ENCODE measurements at regions not wholly inside any gene's neighbourhood (a gene's known extent, or its start where the extent isn't known, plus 50 kb on each side); places are given as distances from the start of the nearest gene placed in this dataset.
A peak's percentile ranks its signal among the peaks of the same experiment; 100 is the strongest.
"Not testable (repeated sequence)": the region's sequence is repeated elsewhere in the genome, so short reads cannot be mapped to it uniquely, and the experiment has no call there.

DNA sequence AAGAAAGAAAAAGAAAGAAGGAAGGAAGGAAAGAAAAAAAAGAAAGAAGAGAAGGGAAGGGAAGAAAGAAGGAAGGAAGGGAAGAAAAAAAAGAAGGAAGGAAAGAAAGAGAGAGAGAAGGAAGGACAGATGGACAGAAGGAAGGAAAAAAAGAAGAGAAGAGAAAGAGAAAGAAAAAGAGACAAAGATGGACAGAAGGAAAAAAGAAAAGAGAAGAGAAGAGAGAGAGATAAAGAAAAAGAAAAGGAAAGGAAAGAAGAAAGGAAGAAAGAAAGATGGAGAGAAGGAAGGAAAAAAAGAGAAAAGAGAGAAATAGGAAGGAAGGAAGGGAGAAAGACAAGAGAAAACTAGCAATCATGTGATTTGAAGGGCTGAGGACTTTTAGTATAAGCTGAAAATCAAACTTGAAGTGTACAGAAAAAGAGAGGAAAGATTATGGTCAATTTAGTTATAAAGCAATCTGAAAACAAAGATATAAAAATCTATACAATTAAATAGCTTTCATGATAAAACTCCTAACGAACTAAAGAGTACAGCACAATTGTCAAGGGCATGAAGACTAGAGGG is 115.3 kb downstream of the LTN1 start:
- no peak for DNase-seq

DNA sequence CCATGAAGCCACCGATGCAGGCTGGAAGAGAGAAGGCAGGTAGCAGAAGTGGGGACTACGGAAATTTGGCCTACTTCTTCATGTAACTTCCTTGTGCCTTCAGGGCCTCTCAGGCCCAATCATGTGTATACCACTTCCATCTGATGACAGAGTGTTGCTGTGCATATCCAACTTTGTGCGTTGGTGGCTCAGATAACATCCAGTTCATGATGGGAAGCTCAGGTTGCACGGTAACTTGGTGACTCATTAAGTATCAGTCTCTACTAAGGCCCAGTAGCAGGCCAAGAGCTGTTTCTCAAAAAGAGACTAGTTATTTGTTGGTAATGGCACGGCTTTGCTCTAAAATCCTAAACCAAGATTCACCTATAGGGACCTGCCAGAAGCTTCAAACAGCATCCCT is 117.6 kb downstream of the LTN1 start:
- DNase-seq, result no peak

DNA sequence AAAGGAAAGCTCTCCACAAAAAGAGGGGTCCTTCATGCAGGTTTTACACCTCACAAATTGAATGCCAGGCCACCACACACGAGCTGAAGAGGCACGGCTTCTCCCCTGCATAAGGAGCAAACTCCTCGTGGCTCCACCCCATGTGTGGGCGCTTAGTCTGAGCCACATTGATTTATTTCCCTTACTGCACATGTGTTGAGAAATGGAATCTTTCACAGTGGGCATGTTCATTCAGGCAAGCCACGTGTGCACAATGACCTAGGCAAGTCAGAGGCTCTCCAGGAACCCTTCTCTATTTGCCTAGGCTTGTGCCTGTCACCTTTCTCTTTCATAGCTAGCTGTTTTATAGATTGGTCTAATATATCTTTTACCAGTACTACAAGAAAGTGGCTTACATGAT is 120.5 kb downstream of the LTN1 start:
- DNase-seq, result no peak

DNA sequence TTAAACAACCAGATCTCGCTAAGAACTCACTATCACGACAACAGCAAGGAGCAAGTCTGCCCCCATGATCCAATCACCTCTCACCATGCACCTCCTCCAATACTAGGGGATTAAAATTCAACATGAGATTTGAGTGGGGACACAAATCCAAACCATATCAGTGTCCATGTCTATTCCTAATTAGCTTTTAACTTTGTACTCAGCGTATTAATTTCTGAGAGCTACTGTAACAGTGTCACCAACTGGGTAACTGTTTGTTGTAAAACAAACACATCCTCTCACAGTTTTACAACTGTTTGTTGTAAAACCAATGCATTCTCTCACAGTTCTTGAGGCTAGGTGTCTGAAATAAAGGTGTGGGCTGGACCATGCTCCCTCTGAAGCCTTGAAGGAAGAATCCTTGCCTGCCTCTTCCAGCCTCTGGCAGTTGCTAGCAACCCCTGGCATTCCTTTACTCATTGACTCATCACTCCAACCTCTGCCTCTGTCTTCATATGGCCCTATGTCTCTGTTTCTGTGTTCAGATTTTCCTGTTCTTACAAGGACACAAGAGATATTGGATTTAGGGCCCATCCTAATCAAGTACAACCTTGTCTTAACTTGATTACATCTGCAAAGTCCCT is 121.2 kb downstream of the LTN1 start:
- DNase-seq, result no peak

DNA sequence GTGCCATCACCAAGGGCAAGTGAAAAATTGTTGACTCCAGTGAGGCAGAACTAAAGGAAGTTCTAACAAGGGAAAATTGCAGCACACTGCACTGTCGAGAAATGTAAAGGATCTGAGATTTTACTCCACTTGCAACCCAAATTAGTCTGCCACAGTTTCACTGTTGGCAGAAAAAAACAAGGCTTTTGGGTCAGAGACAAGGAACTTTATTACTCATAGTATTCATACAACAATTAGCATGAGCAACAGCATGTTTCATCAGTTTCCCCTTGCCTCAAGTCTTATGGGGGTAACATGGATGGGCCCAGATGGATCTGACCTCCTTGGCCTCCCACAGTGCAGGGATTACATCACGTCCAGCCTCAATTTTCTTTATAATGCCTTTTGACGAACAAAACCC is 125.3 kb downstream of the LTN1 start:
- no peak for DNase-seq

GRCh38 chr21:28865488-28866186 is 127.0 kb downstream of the LTN1 start:
- DNase-seq, result no peak

DNA sequence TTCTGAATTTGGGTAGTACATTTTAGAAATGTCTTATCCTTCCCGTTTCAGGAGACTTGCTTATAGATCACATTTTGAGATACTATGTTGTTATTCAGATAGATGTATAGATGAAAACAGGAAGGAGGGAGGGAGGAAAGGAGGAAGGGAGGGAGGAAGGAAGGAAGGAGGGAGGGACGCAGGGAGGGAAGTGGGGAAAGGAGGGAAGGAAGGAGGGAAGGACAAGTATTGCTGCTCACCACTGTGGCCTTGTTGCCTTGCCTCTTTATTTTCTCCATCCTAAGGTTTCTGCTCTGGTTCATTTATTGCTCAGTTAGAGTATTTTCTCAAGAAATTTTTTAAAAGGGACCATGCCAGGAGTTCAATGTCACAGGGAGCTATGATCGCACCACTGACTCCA is 134.3 kb downstream of the LTN1 start:
- DNase-seq, result no peak

DNA sequence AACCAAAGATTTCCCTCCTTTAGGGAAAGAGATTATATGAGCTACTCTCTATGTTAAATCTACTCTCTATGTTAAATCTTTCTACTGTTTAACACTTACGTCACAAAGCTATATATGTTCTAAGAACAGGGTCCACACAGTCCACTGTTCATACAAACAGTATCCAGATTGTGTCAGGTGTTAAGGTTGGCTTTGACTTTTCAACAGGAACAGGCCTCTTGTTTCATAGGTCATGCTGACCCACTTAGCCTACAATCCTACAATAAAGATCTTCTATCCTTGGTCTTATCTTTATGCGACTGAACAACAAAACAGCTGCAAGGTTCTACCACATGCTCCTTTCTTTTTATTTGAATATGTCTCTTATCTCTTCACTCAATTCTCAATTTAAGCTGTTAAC is 134.9 kb downstream of the LTN1 start:
- DNase-seq, result no peak

DNA sequence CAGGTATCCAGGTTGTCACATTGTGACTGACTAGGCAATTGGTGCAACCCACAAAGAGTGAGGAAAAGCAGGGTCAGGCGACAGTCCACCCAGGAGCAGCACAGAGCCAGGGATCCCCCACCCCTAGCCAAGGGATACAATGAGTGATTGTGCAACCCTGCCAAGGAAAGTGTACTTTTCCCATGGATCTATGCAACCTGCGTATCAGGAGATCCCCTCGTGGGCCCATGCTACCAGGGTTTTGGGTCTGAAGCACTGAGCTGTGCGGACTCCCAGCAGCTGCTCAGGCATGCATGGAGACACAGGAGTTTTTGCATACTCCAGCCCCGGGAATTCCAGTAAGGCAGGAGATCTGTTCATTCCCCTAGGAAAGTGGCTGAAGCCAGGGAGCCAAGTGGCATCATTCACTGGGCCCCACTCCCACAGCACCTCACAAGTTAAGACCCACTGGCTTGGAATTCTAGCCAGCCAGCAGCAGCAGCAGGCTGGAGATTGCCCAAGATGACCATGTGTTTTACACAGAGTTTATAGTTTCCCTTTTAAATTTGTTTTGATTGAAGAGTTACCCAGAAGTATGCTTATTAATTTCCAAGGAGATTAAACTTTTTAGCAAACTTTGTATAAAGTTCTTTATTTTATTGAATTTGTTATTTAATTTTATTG is 136.0 kb downstream of the LTN1 start:
- DNase-seq, result peak; percentile 5

DNA sequence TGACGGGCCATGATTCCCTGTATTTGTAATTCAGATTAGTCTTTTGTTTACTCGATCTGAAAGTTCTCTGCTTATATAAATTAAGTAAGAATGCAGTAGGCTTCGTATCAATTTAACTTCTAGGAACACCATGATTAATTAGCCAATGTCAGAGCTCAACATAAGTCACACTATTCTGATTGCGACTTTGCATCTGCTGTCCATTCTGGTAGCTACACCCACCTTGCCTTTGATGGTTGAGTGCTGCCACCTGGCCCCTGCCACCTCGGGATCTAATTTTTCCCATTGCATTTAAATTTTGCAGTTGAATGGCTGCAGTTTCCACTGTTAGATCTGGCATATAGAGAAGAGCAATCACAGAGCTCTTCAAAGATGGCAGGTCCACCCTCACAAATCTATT is 140.0 kb downstream of the LTN1 start:
- no peak for DNase-seq

- DNase-seq, result no peak
Observed at GRCh38 chr21:28851645-28852044, 141.0 kb downstream of the LTN1 start.

GRCh38 chr21:28839237-28839636 is 153.4 kb downstream of the LTN1 start:
- not testable (repeated sequence) for DNase-seq

GRCh38 chr21:28837426-28837825 is 155.3 kb downstream of the LTN1 start:
- DNase-seq, result not testable (repeated sequence)

GRCh38 chr21:28836588-28836987 is 156.1 kb downstream of the LTN1 start:
- DNase-seq, result not testable (repeated sequence)

DNA sequence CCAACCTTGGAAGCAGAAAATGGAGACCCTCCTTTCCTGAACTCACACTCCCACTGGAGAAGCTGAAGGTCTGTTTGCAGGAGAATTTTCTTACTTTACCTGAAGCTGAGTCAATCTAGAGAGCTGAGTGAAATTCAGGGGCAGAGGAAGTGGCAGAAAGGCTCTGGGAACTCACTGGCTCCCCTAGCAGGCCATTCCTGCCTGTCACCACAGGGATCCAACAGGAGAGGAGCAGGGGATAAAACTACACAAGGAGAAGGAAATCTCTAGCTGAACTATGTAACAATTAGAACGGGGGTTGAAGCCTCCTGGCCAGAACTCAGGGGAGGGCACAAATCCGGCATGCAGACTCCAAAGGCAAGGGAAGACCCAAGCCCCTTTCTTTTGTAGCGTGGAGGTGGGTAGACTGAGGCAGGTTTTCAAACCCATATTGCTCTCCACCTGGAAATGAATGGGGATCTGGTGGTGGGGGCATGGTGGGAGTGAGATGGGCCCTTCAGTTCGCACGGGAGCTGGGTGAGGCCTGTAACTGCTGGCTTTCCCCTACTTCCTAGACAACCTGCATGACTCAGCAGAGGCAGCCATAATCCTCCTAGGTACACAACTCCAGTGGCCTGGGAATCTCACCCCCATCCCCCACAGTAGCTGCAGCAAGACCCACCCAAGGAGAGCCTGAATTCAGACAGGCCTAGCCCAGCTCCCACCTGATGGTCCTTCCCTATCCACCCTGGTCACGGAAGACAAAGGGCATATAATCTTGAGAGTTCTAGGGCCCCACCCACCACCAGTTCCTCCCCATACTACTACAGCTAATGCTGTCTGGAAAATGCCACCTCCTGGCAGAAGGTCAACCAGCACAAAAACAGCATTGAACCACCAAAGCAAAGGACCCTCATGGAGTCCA is 158.1 kb downstream of the LTN1 start:
- DNase-seq, result no peak

DNA sequence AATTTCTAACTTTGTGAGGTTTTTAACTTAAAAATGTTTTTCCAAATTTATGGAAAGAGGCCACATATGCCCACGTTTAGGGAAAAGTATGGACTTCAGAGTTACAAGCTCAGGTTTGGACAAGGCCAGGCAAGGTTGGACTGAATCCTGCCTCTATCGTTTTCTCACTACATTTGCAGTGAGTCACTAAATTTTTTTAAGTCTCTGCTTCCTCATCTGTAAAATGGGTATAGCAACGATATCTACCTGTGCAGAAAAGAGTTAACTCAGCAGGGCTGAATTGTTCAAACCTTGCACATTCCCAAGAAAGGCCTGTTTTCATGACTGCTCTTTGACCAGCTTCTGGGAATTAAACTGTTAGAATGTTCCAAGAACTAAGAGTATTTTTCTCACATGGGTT is 159.1 kb downstream of the LTN1 start:
- no peak for DNase-seq

GRCh38 chr21:28833182-28833581 is 159.5 kb downstream of the LTN1 start:
- no peak for DNase-seq

- no peak for DNase-seq
Observed at GRCh38 chr21:28832715-28833061, 160.0 kb downstream of the LTN1 start.

DNA sequence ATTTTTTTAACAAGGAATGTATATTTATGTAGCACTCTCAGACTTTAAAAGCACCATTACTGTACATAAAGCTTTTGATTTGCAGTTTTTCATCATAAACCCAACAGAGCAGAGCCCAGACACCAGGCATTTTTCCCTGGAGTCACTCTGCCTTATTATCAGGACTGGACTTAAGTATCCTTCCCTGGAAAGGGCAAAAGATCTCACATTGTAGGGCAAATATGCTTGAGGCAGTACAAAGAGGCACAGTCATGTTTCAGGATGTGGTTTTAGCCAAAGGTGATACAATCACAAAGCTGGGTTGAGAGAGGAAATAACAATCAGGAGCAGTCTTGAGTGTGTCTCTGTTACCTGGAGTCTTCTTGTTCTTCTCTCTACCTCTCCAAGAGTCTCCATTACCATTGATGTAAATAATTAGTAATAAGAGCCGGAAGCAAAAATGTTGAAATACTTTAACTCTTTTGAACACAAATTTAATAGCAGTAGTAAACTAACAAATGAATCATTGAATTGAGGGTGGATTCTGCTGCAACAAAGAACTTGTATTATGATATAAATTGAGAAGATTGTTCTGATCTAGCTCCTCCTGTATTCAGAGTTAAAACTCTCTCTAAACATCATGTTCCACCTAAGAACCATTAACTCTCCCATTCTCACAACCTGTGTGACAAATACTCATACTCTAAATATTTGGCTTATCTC is 160.5 kb downstream of the LTN1 start:
- no peak for DNase-seq

DNA sequence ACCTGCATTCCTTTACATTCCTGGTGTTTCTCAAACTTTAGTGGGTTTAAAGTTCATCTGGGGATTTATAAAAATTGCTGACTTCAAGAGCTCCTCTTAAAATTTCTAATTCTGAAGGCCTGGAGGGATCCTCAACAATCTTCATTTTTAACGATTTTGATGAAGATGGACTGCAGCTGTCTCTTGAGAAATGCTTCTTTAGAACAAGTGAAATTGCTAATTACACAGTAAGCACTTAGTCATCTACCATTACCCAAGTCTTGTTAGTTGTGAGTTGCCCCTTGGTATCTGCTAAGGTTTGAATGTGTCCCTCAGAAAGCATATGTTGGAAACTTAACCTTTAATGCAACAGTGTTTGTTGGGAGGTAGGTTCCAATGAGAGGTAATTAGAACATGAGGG is 163.7 kb downstream of the LTN1 start:
- no peak for DNase-seq

GRCh38 chr21:28828021-28828420 is 164.7 kb downstream of the LTN1 start:
- no peak for DNase-seq

- DNase-seq, result no peak
Observed at GRCh38 chr21:28827422-28827821, 165.3 kb downstream of the LTN1 start.
